GM19452 (cell line): ENCODE measurements at regions not wholly inside any gene's neighbourhood (a gene's known extent, or its start where the extent isn't known, plus 50 kb on each side); places are given as distances from the start of the nearest gene placed in this dataset.

Source experiments
- ATAC-seq: cut with Tn5 transposase; IDR thresholded peaks from one replicate; pipeline ENCODE4 v1.9.1; 2021; ENCODE audit not compliant: unreplicated experiment

DNA sequence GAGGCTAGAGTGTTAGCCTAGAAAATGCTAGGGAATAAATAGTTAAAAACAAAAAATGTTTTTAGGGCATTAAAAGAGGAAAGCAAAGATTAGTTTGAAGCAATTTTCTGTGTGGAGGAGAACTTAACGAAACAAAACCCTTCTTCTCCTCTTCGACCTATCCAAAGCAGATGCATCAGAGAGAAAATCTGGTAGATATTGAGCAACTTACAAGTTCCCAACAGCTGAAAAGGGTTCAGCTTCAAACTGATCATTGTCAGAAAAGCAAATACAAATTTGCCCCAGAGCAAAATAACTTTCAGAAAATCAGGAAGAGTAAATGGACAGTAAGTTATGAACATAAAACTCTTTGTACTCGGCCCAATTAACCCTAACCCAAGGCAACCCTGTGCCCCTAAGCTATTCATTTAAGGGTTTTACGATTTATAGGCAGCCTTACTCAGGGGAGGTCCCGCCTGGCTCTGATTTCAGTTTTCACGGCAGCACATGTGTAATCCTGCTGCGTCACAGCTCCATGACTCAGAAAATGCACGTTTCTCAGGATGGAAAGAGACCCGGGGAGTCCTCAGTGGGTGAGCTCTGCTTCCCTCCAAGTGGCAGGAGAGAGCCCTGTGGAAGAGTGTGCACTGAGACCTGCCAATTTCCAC is 405.7 kb upstream of the SALL1 start:
- no peak for ATAC-seq

DNA sequence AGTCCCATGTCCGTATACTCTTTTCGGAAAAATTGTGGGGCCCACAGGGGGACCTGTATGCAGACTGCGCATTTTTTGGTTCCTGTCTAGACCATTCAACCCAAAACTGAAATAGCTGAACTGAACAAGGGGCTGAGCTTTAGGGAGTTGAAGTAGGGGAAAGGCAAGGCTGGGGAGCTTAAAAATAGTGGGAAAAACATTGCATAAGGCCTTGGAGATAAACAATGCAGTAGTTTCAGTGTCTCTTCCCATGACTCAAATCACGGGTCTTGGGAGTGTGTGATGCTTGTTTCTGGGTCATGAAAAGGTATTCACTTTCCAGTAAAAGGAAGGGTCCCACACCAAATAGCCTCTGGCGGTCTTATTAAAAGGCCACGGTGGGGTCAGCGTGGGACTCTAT is 402.8 kb upstream of the SALL1 start:
- no peak for ATAC-seq

DNA sequence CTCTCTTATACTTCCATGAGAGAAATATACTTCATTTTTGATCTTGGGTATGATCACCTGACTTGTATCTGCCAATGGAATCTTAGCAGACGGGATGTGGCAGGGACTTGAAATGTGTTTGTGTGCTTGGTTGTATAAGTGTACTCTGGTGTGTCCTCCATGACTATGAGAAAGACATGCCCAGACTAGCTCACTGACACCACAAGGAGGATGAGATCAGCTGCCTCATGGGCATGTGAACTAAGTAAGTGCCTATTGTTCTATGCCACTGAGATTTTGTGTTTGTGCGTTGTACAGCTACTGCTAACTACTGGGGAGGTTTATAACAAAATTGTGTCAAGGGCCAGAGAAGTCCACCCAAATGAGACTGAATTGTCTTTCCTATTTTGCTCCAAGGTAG is 402.2 kb upstream of the SALL1 start:
- ATAC-seq = no peak

DNA sequence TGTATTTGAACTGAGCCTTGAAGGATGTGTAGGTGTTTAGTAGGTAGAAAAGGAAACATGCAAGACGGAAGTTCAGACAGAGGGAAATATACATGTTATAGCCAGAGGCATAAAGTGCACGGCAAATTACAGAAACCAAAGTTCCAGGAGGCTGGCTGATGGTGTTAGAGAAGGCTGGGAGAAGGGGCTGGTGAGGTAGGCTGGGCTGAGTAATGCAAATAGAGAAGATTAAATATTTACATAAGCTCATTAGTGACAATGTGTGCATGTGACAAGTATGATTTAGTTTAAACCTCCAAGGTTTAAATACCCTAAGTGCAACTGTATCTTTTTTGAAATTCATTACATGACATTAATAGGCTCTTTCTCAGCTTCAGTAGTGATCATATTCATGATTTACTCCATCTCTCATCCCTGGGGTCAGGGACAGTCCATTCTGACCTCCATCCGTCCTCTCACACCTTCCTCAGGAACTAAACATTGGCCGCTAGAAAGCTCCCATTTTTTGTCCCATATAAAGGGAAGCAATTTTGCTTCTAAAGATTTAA is 399.8 kb upstream of the SALL1 start:
- ATAC-seq = no peak

DNA sequence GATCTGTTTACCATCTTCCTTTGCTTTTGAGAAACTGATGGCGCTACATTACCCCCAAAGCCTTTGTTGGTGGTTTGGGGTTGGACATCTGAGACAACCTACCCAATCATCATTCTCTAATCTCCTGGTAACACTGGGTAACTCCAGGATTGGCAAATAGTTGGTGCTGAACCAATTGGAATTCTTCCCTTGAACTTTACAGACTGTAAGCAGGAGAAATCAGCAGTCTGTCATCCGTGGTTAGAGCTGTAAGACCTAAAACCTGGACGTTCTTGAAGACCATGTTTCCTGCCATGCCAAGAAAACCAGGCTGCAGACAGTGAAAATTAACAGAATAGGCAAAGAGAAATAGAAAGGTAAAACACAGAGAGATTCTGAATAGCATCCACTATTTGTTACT is 398.8 kb upstream of the SALL1 start:
- ATAC-seq = no peak

DNA sequence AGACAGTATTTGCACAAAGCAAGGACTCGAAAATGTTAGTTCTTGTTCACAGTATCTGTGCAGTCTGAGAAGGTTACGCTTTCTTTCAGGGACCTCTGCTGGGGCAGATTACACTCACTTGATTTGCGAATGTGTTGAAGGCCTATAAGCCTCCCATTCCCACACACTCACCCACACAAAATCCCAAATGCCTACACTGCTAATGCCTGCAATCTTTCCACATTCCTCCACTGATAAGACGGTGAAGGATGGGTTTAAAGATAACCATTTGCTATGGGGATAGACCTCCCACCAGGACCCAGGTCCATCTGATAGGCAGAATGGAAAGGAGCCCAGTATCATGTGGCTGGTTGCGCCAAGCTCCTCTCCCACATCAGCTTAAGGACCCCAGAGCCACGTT is 394.9 kb upstream of the SALL1 start:
- ATAC-seq = no peak

DNA sequence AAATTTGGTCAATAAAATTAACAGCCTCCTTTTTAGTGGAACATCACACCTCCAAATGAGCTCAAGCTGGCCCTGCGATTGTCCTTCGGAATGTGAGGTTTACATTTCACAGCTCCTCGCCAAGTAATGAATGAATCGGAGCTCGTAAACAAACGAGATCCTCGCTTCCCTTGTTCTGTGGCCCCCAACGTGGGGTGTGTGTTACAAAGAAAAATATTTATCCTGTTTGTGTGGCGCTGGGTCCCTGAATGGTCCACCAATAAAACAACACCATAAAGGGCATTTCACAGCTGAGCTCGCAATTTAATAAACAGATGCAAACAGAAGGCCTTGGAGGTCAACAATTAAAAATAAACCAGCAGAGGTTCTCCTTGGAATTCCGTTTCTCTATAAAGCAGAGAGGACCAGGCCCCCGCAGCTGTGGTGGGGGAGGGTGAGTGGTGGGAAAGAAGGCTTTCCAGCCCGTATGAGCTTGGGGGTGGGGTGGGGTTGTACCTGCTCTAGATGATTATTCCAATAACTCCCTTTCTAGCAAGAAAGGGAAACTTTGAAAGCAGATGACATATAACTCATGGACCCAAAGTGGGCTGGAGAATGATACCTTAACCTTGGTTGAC is 393.9 kb upstream of the SALL1 start:
- ATAC-seq = no peak

DNA sequence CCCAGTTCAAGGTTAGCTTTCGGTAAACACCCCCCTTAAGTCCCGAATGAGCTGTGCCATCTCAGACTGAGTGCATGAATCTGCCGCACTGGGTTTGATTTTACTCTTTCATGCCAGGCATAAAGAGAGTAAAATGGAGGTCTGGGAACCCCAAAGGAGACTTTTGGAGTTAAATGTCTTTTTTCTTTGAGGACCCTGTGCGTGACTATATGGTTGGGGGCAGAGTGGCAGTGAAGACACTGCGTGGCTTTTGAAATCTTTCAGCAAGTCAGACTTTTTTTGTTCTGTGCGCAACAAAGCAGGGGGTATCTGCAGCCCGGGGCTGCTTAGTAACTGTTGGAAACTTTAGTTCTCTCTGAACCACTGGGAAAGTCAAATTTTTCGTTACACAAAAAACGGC is 392.9 kb upstream of the SALL1 start:
- ATAC-seq = no peak

DNA sequence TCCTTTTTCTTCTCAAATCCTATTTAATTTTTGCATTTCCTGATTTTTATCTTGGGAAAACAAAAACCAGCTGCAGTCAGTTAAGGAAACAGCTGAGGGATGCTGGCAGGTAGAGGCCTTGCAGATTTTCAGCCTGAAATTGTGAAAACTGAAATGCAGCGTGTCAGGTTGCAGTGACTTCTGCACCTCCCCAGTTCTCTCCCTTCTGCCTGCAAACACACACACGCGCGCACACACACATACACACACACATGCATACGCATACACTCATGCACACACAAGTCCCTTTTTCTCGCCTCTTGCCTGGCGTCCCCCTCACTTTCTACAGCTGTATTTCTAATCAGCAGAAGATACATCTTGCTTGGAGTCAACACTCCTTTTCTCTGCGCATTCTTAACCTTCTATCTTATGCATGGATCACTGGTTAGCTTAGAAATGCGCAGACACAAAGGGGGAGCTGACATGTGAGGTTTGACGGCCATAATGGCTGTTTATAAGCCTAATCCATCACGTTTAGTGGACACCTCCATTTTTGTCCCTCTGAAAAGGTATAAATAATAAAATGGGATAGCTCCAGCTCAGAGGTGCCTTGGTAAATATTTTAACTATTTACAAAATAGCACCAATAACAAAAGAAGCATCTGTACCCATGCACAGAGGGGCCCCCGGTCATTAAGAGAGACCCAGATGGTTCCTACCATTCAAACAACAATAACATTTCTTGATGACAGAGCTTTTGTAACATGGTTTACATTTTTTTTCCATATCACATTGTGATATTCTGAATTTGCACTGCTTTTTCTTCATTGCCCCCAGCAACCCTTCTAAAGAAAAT is 392.1 kb upstream of the SALL1 start:
- no peak for ATAC-seq

DNA sequence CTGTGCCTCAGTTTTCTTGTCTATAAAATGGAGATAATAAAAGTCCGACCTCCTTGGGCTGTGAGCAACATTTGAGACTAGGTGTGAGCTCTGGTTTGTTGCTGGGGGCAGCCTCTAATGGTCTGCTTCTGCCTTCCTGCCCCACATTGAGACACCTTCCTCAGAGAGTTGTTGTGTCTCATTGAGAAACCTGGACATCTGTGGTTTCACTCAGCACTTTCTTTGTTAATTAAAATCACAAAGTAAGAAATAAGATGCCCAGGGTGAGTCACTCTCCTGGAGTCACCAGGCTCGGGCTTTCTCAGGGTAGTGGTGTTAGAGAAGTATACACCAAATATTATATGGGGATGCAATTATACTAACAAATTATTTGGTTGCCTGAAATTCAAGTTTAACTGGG is 389.2 kb upstream of the SALL1 start:
- no peak for ATAC-seq

DNA sequence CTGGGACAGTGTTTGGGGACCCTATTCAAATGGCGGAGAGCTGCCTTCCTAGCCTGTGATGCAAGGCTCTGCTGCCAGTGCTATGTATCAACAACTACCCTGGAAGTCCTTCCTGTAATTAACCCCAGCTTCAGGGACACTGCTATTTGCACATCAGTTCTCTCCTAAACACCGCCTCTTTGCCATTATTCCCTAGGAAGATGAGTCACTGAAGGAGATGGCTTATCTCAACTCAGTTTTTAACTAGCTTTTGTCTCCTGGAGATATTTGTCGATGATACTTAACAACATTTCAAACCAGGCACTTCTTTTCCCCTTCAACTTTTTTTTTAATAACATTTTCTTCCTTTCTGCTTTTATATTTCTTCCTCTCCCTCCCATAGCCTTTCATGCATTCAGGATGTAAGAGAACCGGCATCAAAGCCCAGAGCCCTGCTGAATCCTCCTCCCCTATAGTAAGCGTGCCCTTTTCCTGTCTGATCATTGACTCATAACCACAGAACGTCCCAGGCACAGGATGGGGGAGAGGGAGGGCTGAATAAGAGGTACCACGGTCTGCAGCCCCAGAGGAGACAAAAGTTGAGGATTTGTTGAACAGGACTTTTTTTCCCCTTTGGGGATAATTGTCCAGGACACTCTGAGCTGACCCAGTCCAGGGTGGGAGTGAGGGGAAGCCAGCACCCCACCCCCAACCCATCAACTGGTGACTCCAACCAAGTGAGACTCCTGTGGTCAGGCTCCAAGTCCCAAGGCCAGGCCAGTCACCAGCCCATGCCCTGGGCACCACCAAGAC is 387.8 kb upstream of the SALL1 start:
- no peak for ATAC-seq

DNA sequence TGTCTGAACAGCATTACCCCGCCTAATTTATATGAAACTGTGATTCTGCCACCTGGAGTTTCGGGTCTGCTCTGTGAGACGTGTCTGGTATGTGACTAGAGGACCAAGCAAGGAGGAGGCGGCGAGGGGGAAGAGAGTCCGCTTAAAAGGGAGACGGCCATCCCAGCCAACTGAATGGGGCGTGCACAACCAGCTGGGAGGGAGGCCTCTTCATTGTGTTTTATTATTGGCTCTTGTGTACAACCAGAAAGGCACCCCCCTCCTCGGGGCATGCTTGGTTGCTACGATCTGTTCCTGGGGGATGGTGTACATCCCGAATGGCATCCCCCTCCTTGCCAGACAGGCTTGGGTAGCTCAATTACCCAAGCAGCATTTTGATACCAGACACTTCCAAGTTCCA is 384.5 kb upstream of the SALL1 start:
- ATAC-seq = no peak

DNA sequence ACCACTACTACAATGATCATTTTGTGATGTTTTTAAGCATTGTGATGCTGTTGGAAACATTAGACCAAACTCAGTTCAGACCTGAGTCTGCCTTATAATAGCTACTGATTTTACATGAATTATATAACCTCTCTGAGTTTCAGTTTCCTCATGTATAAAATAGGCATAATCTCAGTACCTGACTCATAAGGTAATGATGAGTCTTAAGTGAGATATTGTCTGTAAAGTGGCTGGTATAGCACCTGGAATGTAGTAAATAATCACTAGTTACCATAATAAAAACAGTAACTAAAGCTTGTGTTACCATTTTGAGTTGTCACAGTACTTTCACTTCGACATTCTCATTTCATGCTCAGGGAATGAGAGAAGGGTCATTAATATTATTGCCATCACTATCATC is 381.5 kb upstream of the SALL1 start:
- no peak for ATAC-seq

DNA sequence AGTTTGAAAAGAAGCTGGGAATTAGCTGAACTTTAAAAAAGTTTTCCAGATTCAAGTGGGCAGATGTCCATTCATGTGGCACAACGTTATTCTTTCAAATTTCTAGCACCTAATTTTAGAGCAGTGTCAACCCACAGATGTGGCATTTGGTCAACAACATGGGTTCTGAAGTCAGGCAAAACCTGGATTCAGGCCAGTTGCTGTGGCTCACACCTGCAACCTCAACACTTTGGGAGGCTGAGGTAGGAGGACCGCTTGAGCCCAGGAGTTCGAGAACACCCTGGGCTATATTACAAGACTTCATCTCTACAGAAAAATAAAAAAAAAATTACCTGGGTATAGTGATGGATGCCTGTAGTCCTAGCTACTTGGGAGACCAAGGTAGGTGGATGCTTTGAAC is 380.2 kb upstream of the SALL1 start:
- ATAC-seq = no peak

DNA sequence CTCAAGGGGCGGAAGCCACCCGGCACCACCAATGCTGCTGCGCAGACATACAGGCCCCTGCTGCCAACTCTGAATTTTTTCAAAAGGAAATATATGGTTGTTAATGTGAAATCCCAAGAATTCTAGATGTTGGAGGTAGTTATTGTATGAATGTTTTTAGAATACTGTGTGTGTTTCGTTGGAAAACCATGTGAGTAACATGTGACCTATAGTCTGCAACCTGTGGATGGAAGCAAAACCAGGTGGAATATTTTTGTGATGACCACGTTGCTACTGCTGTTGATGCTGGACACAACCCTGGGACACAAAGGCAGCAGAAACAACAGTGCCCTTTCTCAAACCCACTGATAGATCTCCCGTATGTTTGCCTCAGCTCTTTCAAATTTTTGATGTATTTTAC is 376.3 kb upstream of the SALL1 start:
- ATAC-seq = no peak

DNA sequence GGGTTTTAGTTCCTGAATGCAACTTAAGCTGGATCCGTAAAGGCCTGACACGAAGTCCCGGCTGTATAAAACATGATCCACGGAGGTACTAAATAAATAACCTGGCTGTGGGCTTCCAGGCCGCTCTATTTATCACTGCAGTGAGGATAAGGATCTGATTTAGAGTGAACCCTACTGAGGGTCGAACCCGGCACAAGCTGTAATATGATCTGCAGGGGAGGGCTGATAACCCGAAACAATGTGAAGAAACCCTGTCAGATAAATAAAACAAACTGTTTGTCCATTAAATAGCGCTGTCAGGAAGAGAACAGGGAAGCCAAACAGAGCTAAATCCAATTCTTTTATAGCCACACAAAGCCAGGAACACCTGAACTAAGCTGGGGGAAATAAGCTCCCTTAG is 375.6 kb upstream of the SALL1 start:
- no peak for ATAC-seq

DNA sequence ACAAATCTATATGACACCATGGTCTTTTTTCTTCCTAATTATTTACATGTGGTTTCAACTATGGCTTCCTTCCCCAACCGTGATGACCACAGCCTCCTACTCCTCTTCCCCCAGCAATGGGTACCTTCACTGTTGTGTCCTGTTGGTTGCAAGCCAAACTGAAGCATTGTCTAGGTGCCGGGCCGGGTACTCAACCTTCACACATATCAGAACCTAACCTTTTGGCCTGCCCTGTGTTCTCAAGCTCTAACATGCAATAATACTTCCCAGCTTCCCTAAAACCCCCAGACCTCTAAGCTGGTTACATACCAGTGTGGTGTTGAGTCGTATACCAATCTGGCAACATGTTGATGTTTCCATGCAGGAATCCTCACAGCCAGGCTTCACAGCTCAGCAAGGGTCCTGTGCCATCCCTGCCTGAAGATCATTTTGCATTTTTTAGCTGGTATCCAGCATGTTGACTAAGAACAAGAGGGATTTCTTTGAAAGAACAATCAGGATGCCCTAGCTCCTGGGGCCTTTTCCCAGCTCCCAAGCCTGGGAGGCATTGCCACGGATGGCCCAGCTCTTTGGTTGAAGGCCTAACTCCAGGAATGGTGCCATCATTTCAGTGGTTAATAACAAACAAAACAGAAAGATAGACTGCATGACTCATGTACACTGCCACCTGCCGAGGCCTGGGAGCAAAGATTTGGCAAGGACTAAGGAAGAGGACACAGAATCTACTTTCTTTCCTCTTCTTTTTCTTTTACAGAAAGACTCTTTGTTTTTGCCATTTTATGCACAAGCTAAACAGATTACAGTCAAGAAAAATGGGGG is 373.7 kb upstream of the SALL1 start:
- no peak for ATAC-seq

DNA sequence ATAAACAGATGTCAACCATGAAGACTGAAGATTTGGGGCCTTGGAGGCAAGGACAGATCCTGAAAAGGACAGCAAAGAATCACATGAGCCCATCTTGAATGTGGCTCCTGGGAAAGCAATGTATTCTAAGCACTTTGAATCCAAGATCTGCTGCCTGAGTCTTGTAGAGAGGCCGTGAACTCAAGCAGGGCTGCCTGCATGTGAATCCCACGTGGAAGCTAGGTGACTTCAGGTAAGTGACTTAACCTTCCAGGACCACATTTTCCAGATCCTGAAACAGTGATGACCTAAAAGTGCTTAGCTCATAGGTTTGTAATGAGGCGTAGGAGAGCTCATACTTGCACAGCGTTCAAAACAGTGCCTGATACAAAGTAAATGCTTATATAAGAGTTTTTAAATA is 373.0 kb upstream of the SALL1 start:
- no peak for ATAC-seq

DNA sequence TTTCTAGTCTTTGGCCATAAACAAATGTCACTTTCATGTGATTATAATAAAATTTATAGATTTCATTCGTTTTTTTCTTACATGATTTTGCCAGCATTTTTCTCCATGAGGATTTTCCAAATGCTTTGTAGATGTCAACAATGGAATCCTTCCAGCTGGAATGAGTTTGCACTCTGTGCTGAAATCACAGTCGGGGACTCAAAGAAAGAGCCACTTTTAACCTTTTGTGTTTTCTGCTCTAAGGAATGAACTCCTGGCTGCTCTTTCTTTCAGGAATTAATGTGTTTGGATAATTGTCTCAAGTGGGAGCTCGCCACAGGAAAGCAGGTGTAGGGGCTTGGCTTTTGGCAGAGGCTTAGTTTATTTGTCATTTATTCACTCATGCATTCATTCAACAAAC is 372.3 kb upstream of the SALL1 start:
- no peak for ATAC-seq

DNA sequence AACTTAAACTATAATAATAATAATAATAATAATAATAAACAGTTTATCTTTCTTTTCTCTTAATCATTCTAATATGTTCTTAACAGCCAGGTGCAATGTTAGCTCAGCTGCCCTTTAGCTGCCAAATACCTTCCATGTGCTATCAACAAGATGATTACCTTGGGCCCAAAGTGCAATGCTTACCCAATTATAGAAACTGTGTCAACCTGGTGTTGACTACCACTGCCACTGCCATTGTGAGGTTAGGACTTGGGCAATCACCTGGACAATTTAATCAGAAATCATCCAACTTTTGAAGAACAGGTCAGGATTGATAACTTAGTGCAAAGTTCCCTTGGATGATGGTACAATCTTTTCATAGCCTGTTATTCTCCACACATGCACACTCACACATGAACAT is 371.8 kb upstream of the SALL1 start:
- ATAC-seq = no peak
